Neural progenitor cell (in vitro differentiated cells): ENCODE measurements at regions not wholly inside any gene's neighbourhood (a gene's known extent, or its start where the extent isn't known, plus 50 kb on each side); places are given as distances from the start of the nearest gene placed in this dataset.

Source experiments
- EZH2 ChIP-seq: fragments of 200-600 bp; sonication (generic); IDR thresholded peaks from 2 replicates; pipeline ENCODE4 v1.6.1; 2017; ENCODE audit warnings: antibody characterized with exemption, mild to moderate bottlenecking, moderate library complexity
- TF ChIP-seq, protein P1 (sequence below): fragments of 200-600 bp; sonication (generic); IDR thresholded peaks from 2 replicates; pipeline ENCODE4 v1.5.1; 2017; ENCODE audit warnings: antibody characterized with exemption, mild to moderate bottlenecking

DNA sequence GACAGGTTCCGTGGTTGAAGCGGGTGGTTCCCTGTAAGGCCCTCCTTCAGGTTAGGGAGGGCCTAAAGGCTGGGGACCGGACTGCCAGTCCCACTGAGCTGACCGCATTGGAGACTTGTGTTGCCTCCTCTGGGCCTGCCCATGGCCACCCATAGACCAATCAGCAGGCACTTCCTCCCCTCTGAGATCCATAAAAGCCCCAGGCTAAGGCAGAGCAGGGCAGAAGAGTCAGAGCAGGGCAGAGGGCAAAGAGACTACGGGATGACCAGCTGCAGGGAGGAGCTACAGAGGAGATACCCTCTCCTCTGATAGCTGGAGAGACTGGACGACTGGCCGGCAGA lies 537.4 kb downstream of the TENT5A start:
- TF ChIP-seq, protein P1, sequence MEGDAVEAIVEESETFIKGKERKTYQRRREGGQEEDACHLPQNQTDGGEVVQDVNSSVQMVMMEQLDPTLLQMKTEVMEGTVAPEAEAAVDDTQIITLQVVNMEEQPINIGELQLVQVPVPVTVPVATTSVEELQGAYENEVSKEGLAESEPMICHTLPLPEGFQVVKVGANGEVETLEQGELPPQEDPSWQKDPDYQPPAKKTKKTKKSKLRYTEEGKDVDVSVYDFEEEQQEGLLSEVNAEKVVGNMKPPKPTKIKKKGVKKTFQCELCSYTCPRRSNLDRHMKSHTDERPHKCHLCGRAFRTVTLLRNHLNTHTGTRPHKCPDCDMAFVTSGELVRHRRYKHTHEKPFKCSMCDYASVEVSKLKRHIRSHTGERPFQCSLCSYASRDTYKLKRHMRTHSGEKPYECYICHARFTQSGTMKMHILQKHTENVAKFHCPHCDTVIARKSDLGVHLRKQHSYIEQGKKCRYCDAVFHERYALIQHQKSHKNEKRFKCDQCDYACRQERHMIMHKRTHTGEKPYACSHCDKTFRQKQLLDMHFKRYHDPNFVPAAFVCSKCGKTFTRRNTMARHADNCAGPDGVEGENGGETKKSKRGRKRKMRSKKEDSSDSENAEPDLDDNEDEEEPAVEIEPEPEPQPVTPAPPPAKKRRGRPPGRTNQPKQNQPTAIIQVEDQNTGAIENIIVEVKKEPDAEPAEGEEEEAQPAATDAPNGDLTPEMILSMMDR, result no peak
- no peak for TF ChIP-seq EZH2
